WI38 (cell line): ENCODE measurements at regions not wholly inside any gene's neighbourhood (a gene's known extent, or its start where the extent isn't known, plus 50 kb on each side); places are given as distances from the start of the nearest gene placed in this dataset.

Experiments
- H3K4me3 ChIP-seq: 2 replicates; pipeline ENCODE4 v1.5.1; 2011; ENCODE audit warnings: low read depth, mild to moderate bottlenecking, control low read depth, low read length
- TF ChIP-seq, protein P1 (sequence below): IDR thresholded peaks from 2 replicates; pipeline ENCODE4 v1.5.1; 2012; ENCODE audit warnings: low read depth, mild to moderate bottlenecking, control low read depth, low read length

DNA sequence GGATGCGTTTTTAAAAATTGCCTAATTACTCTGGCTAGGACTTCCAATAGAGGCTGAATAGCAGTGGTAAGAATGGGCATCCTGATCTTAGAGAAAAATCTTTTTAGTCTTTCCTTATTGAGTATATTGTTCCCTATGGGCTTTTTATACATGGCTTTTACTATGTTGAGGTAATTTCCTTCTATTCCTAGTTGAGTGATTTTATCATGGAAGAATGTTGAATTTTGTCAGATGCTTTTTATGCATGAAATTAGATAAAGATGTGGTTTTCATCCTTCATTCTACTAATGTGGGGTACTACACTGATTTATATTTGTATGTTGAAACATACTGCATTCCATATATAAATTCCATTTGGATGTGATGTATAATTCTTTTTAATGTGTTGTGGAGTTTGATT lies 2673.8 kb downstream of the PCDH9 start:
- H3K4me3 ChIP-seq, result no peak overlapping the region
- TF ChIP-seq, protein P1, sequence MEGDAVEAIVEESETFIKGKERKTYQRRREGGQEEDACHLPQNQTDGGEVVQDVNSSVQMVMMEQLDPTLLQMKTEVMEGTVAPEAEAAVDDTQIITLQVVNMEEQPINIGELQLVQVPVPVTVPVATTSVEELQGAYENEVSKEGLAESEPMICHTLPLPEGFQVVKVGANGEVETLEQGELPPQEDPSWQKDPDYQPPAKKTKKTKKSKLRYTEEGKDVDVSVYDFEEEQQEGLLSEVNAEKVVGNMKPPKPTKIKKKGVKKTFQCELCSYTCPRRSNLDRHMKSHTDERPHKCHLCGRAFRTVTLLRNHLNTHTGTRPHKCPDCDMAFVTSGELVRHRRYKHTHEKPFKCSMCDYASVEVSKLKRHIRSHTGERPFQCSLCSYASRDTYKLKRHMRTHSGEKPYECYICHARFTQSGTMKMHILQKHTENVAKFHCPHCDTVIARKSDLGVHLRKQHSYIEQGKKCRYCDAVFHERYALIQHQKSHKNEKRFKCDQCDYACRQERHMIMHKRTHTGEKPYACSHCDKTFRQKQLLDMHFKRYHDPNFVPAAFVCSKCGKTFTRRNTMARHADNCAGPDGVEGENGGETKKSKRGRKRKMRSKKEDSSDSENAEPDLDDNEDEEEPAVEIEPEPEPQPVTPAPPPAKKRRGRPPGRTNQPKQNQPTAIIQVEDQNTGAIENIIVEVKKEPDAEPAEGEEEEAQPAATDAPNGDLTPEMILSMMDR, result no peak

DNA sequence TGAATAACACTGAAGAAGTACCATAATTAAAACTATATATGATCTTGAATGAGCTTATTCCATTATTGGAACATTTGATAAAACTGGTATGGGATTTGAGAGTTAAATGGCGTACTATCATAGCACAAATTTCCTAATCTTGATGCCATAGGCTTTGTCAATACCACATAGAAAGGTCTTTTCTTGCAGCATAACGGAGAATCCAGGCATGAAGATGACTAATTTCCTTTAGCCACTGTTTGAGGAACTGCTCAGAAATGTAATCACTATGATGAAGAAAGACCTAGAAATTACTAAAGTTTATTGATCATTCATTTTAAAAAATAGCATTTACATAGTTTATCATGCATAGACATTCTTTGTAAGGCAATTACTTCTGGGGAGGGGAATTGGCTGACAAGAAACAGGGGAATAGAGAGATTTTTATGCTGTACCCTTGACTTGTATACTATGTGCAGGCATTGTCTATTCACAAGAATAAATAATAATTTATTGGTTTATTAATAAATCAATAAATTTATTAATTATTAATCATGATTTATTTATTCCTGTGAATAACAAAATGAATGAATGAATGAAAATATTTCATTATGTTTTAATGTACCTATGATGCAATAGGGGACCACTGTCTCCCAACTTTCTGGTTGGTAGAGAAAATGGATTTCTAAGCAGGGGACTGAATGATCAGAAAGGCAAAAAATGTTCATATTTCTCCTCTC lies 2676.6 kb downstream of the PCDH9 start:
- no peak overlapping the region for H3K4me3 ChIP-seq
- TF ChIP-seq, protein P1, result no peak

DNA sequence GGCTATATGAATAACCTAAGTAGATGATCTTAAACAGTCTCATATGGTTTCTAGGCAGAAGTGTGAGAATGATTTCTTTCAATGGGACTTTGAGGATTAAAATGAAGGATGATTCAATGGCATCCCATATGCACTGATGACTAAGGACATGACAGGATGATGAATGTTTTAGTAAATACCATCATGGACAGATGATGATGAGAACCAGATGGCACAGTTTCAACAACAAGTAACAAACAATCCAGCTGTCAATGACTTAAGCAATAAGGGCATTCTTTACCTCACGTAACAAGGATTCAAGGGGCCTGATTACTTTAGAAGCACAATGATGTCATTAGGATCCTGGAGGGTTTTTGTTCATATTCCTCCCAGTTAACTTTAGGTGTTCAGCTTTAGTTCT lies 2678.4 kb downstream of the PCDH9 start:
- no peak overlapping the region for H3K4me3 ChIP-seq
- TF ChIP-seq, protein P1, result no peak

DNA sequence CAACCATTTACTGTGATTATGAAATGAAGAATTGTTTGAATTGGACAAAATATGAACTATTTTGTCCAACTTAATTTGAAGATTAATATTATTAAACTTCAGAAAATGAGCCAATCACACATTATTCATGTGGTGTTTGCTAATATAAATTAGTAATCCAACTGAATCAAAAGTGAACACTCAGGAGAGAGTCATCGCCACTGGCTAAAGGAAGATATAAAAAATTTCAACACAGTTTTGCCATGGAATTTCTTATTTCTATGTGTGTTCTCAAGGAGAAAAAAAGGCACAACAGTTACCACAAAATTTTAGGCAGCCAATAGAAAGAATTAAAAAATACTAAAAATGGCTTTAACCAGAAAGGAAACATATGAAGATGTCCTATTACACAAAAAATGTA lies 2683.8 kb downstream of the PCDH9 start:
- TF ChIP-seq, protein P1, result no peak
- H3K4me3 ChIP-seq, result no peak overlapping the region

DNA sequence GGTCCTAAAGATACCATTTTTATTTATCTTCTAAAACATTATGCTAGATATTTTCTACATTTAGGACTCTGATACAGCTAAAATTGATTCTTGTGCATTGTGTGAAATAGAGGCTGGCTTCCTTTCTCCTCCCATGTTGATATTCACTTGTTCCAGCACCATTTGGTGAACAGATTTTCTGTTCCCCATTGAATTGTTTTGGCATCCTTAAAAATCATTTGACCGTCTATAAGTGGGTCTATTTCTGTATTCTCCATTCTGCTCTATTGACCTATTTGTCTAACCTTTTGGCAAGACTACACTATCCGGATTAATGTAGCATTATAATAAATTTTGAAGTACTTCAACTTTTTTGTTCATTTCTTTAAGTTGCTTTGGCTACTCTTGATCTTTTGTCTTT lies 2689.2 kb downstream of the PCDH9 start:
- TF ChIP-seq, protein P1, result no peak
- H3K4me3 ChIP-seq, result no peak overlapping the region

DNA sequence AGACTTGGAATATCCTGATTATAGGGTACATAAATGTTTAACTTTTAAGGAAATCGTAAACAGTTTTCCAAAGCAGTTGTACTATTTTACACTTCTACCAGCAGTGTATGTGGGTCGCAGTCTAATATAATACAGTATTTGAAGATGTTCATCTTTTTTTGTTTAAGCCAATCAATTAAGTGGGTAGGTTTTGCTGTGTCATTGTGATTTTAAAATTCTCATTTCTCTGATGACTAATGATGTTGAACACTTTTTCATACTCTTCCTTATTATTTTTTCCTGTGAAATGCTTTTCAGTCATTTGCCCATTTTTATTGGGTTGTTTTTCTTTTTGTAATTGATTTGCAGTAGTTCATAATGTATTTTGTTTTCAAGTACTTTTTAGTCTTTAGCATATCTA lies 2689.7 kb downstream of the PCDH9 start:
- no peak overlapping the region for H3K4me3 ChIP-seq
- TF ChIP-seq, protein P1, result no peak

DNA sequence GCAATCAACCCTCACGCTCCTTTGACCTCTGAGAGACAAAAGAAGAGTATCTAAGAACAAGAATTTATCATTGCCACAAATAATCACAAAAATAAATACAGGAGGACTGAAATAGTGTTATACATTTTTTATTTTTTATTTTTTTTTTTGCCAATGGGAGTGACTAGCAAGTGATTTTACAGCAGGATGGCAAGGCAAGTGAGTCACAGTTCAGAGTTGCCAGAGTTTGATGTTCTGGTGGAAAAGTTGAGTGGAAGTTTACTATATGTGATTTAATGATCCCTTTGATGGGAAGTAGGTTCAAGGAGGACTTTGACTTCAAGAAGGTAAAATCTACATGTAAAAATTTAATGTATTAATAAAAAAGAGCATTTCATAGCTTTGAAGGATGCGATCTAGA lies 2691.4 kb downstream of the PCDH9 start:
- H3K4me3 ChIP-seq, result no peak overlapping the region
- TF ChIP-seq, protein P1, result no peak
